T-cell (primary cell): ENCODE measurements at regions not wholly inside any gene's neighbourhood (a gene's known extent, or its start where the extent isn't known, plus 50 kb on each side); places are given as distances from the start of the nearest gene placed in this dataset.
A peak's percentile ranks its signal among the peaks of the same experiment; 100 is the strongest.

Experiments used
- ATAC-seq, 4 experiments: fragments of 200-7000 bp in 3 of 4; fragments of 150-1000 bp in 1 of 4; cut with Tn5 transposase; replicated peaks in 1 of 4; 1 replicate in 3 of 4; 2 replicates in 1 of 4; pipeline ENCODE4 v1.10.0; 2021; ENCODE audit warnings: moderate library complexity in 3 of 4, mild to moderate bottlenecking in 2 of 4, moderate number of reproducible peaks in 1 of 4
- CTCF ChIA-PET, 2 donors: fragments of 300-600 bp; sonication (Branson Sonifier 250); formaldehyde crosslinking; loops; one replicate each; lab custom pipeline; 2022; ENCODE audit warnings: antibody characterized with exemption in 2 of 2; lab: Charles Lee
- POLR2A ChIA-PET, 2 donors: fragments of 300-600 bp; sonication (Branson Sonifier 250); formaldehyde crosslinking; loops; one replicate each; lab custom pipeline; 2022; ENCODE audit warnings: antibody characterized with exemption in 2 of 2; lab: Charles Lee
- DNase-seq, 35 experiments: peaks; one replicate each; pipeline versions ENCODE4 v3.0.0 to v3.0.0-alpha.2; 2013 to 2023
- H3K27ac ChIP-seq: one replicate; pipeline ENCODE4 v1.5.1; 2013; ENCODE audit warnings: low read length
- H3K27me3 ChIP-seq, 2 experiments: replicated peaks in 1 of 2; 1 replicate in 1 of 2; 2 replicates in 1 of 2; pipeline versions ENCODE4 v1.6.1 to v1.7.0; 2013; ENCODE audit warnings: low read length in 1 of 2, mixed read lengths in 1 of 2; ENCODE audit not compliant: control insufficient read depth in 2 of 2, insufficient read depth in 2 of 2; ENCODE audit errors: extremely low read depth in 1 of 2
- H3K36me3 ChIP-seq, 2 donors: 1 replicate in 1 of 2; 2 replicates in 1 of 2; pipeline versions ENCODE4 v1.6.1 to v1.7.0; 2013; ENCODE audit warnings: low read length in 1 of 2; ENCODE audit not compliant: control insufficient read depth in 2 of 2, insufficient read depth in 1 of 2; ENCODE audit errors: extremely low read depth in 1 of 2
- H3K4me1 ChIP-seq, 2 experiments: 1 replicate in 1 of 2; 2 replicates in 1 of 2; pipeline versions ENCODE4 v1.6.1 to v1.7.0; 2013; ENCODE audit warnings: low read length in 2 of 2, mixed read lengths in 1 of 2; ENCODE audit not compliant: insufficient read depth in 2 of 2, control insufficient read depth in 1 of 2; ENCODE audit errors: extremely low read depth in 1 of 2
- H3K4me3 ChIP-seq, 2 donors: 1 replicate in 1 of 2; 2 replicates in 1 of 2; pipeline versions ENCODE4 v1.5.1 to v1.7.0; 2013; ENCODE audit warnings: mild to moderate bottlenecking in 2 of 2, low read length in 1 of 2, moderate library complexity in 1 of 2; ENCODE audit not compliant: control insufficient read depth in 1 of 2; ENCODE audit errors: extremely low read depth in 1 of 2
- H3K9me3 ChIP-seq: 2 replicates; pipeline ENCODE4 v1.7.0; 2013
- H3K27ac Mint-ChIP-seq, 2 donors: one replicate each; pipeline ENCODE4 v1.8.0; 2020 to 2021; ENCODE audit warnings: mild to moderate bottlenecking in 2 of 2, mixed read lengths in 2 of 2
- H3K27me3 Mint-ChIP-seq, 2 donors: one replicate each; pipeline ENCODE4 v1.8.0; 2021 to 2022; ENCODE audit warnings: mixed read lengths in 2 of 2
- H3K36me3 Mint-ChIP-seq: one replicate; pipeline ENCODE4 v1.8.0; 2021; ENCODE audit warnings: mixed read lengths
- H3K4me1 Mint-ChIP-seq, 3 donors: one replicate each; pipeline ENCODE4 v1.8.0; 2020 to 2022; ENCODE audit warnings: mixed read lengths in 3 of 3, mild to moderate bottlenecking in 1 of 3
- H3K4me3 Mint-ChIP-seq, 3 donors: one replicate each; pipeline ENCODE4 v1.8.0; 2020 to 2022; ENCODE audit warnings: mild to moderate bottlenecking in 3 of 3, mixed read lengths in 3 of 3, moderate library complexity in 3 of 3
- H3K9me3 Mint-ChIP-seq, 3 donors: one replicate each; pipeline ENCODE4 v1.8.0; 2020 to 2022; ENCODE audit warnings: mixed read lengths in 3 of 3
- WGBS: methylation state at CpG from one replicate; pipeline ENCODE4 v1.1.5; 2013; ENCODE audit warnings: missing lambda C conversion rate; ENCODE audit not compliant: insufficient coverage; 5-methylcytosine and 5-hydroxymethylcytosine counted together

GRCh38 chr6:160912411-160912810, 79.2 kb upstream of the MAP3K4 start:
- no peaks in the 10 kb centered on the region for H3K36me3 Mint-ChIP-seq
- no peaks in the 10 kb centered on the region for H3K4me1 Mint-ChIP-seq
- 83% methylated on average over 5 of the region's 6 CpGs for WGBS
- POLR2A ChIA-PET, result no interaction called here
- DNase-seq, result no peak
- H3K27me3 Mint-ChIP-seq, result peaks cover 4 to 16% of the 10 kb centered on the region in 2 donors
- Histone ChIP-seq H3K4me3 (no peak overlapping the region), H3K36me3 (no peaks in the 10 kb centered on the region), H3K27me3 (peaks cover 0 to 9% of the 10 kb centered on the region in 2 experiments), H3K9me3 (no peaks in the 10 kb centered on the region), H3K27ac (no peak overlapping the region), H3K4me1 (no peaks in the 10 kb centered on the region)
- no peak overlapping the region for H3K4me3 Mint-ChIP-seq
- no peak for ATAC-seq
- CTCF ChIA-PET, result no interaction called here
- H3K27ac Mint-ChIP-seq, result no peak overlapping the region
- peaks cover 0 to 11% (median 5%) of the 10 kb centered on the region in 3 donors for H3K9me3 Mint-ChIP-seq

- Mint-ChIP-seq H3K27ac (no peak overlapping the region), H3K36me3 (no peaks in the 10 kb centered on the region), H3K27me3 (peaks cover 14 to 15% of the 10 kb centered on the region in 2 donors), H3K4me3 (no peak overlapping the region), H3K4me1 (no peaks in the 10 kb centered on the region), H3K9me3 (peaks cover 0 to 7% (median 3%) of the 10 kb centered on the region in 3 donors)
- no peaks in the 10 kb centered on the region for H3K9me3 ChIP-seq
- H3K4me3 ChIP-seq, result no peak overlapping the region
- CTCF ChIA-PET, result no interaction called here
- H3K27ac ChIP-seq, result no peak overlapping the region
- no peaks in the 10 kb centered on the region for H3K4me1 ChIP-seq
- no peak for ATAC-seq
- peaks cover 0 to 5% of the 10 kb centered on the region in 2 experiments for H3K27me3 ChIP-seq
- 83% methylated on average over 1 of the region's 3 CpGs for WGBS
- no peaks in the 10 kb centered on the region for H3K36me3 ChIP-seq
- DNase-seq, result no peak
- POLR2A ChIA-PET, result no interaction called here
Observed at GRCh38 chr6:160917572-160917971, 74.0 kb upstream of the MAP3K4 start.

- no peaks in the 10 kb centered on the region for H3K36me3 ChIP-seq
- H3K27ac Mint-ChIP-seq, result no peak overlapping the region
- H3K4me1 Mint-ChIP-seq, result no peaks in the 10 kb centered on the region
- H3K36me3 Mint-ChIP-seq, result no peaks in the 10 kb centered on the region
- no peak overlapping the region for H3K4me3 ChIP-seq
- no peaks in the 10 kb centered on the region for H3K9me3 ChIP-seq
- DNase-seq (no peak), ATAC-seq (no peak)
- no peak overlapping the region for H3K27ac ChIP-seq
- no peak overlapping the region for H3K4me3 Mint-ChIP-seq
- no peaks in the 10 kb centered on the region for H3K9me3 Mint-ChIP-seq
- WGBS, result no CpG with 5 or more reads among the region's 2 CpGs
- H3K27me3 ChIP-seq, result peaks cover 0 to 5% of the 10 kb centered on the region in 2 experiments
- H3K4me1 ChIP-seq, result no peaks in the 10 kb centered on the region
- CTCF ChIA-PET, result interaction anchor here in 1 of 2 donors (0.6 kb wide), 1 partner anchor 46 kb away, joined by 3 read pairs; no protein-coding TSS in a partner anchor
- peaks cover 17 to 18% of the 10 kb centered on the region in 2 donors for H3K27me3 Mint-ChIP-seq
- POLR2A ChIA-PET, result no interaction called here
Observed at GRCh38 chr6:160919723-160920440, 71.7 kb upstream of the MAP3K4 start.

GRCh38 chr6:160921095-160921494, 70.5 kb upstream of the MAP3K4 start:
- Mint-ChIP-seq H3K4me1 (no peaks in the 10 kb centered on the region), H3K9me3 (no peaks in the 10 kb centered on the region), H3K27ac (no peak overlapping the region), H3K27me3 (peaks cover 22 to 24% of the 10 kb centered on the region in 2 donors), H3K4me3 (no peak overlapping the region), H3K36me3 (no peaks in the 10 kb centered on the region)
- no peaks in the 10 kb centered on the region for H3K9me3 ChIP-seq
- no peaks in the 10 kb centered on the region for H3K36me3 ChIP-seq
- ChIA-PET POLR2A (no interaction called here), CTCF (interaction anchor here in 1 of 2 donors (0.6 kb wide), 1 partner anchor 452 kb away, joined by 4 read pairs; no protein-coding TSS in a partner anchor)
- WGBS, result 84% methylated on average over 3 of the region's 3 CpGs
- ATAC-seq (no peak), DNase-seq (no peak)
- no peaks in the 10 kb centered on the region for H3K4me1 ChIP-seq
- H3K4me3 ChIP-seq, result no peak overlapping the region
- H3K27ac ChIP-seq, result no peak overlapping the region
- peaks cover 0 to 8% of the 10 kb centered on the region in 2 experiments for H3K27me3 ChIP-seq

GRCh38 chr6:160926281-160927276, 65.0 kb upstream of the MAP3K4 start:
- Histone ChIP-seq H3K27ac (no peak overlapping the region), H3K36me3 (no peaks in the 10 kb centered on the region), H3K27me3 (peaks cover 7 to 20% of the 10 kb centered on the region in 2 experiments), H3K9me3 (no peaks in the 10 kb centered on the region), H3K4me3 (no peak overlapping the region), H3K4me1 (peaks cover 0 to 9% of the 10 kb centered on the region in 2 experiments)
- DNase-seq (no peak), ATAC-seq (no peak)
- H3K27me3 Mint-ChIP-seq, result peaks cover 22 to 39% of the 10 kb centered on the region in 2 donors
- ChIA-PET POLR2A (no interaction called here), CTCF (interaction anchor here (0.7 to 2.8 kb wide), 6 partner anchors 91 to 447 kb away, joined by 3 to 11 read pairs (median 6); no protein-coding TSS in a partner anchor)
- no peak overlapping the region for H3K4me3 Mint-ChIP-seq
- peaks cover 0 to 8% (median 4%) of the 10 kb centered on the region in 3 donors for H3K4me1 Mint-ChIP-seq
- no peaks in the 10 kb centered on the region for H3K36me3 Mint-ChIP-seq
- H3K9me3 Mint-ChIP-seq, result no peaks in the 10 kb centered on the region
- H3K27ac Mint-ChIP-seq, result peak overlapping the region in 1 of 2 donors; percentile 13
- 90% methylated on average over 16 of the region's 29 CpGs for WGBS

GRCh38 chr6:160927416-160927815, 64.2 kb upstream of the MAP3K4 start:
- no peak overlapping the region for H3K4me3 ChIP-seq
- no peaks in the 10 kb centered on the region for H3K36me3 ChIP-seq
- DNase-seq, result no peak
- ATAC-seq, result no peak
- no peaks in the 10 kb centered on the region for H3K9me3 ChIP-seq
- no peak overlapping the region for H3K27ac ChIP-seq
- H3K27me3 ChIP-seq, result peaks cover 9 to 25% of the 10 kb centered on the region in 2 experiments
- no CpG with 5 or more reads among the region's 2 CpGs for WGBS
- H3K9me3 Mint-ChIP-seq, result no peaks in the 10 kb centered on the region
- no peaks in the 10 kb centered on the region for H3K36me3 Mint-ChIP-seq
- peaks cover 0 to 9% of the 10 kb centered on the region in 2 experiments for H3K4me1 ChIP-seq
- ChIA-PET POLR2A (no interaction called here), CTCF (interaction anchor here (0.6 to 8.8 kb wide), 5 partner anchors 313 to 446 kb away, joined by 3 to 138 read pairs (median 10); no protein-coding TSS in a partner anchor)
- H3K27ac Mint-ChIP-seq, result no peak overlapping the region
- H3K4me1 Mint-ChIP-seq, result peaks cover 0 to 11% (median 6%) of the 10 kb centered on the region in 3 donors
- no peak overlapping the region for H3K4me3 Mint-ChIP-seq
- peaks cover 23 to 42% of the 10 kb centered on the region in 2 donors for H3K27me3 Mint-ChIP-seq
